ENCODE measurements at regions not wholly inside any gene's neighbourhood (a gene's known extent, or its start where the extent isn't known, plus 50 kb on each side); places are given as distances from the start of the nearest gene placed in this dataset.

DNA sequence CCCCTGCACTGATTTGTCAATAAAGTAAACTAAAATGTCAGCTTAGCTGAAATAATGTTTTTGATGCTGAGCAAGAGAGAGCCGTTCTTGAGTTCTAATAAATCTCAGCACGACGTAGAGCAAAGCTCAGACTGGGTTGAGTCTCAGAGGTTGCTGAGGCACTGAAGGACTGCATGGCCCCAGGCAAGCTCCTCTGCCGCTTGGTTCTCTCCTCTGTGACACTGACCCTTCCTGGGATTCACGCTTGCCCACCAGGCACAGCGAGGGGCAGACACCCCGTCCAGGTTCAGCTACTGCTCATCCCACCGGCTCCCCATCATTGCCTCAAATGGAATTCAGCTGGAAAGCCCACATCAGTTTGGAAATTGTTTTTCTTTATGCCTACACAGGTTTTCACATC is 129.8 kb downstream of the IRX2 start:
- H3K27me3 ChIP-seq (ENCODE audit: control insufficient read depth, insufficient read depth, low read length) = no peaks in the 10 kb centered on the region
- H3K4me1 ChIP-seq (ENCODE audit: control insufficient read depth, insufficient read depth, low read length) = no peaks in the 10 kb centered on the region
- H3K36me3 ChIP-seq (ENCODE audit: control insufficient read depth, insufficient read depth, low read length) = no peaks in the 10 kb centered on the region
- H3K9me3 ChIP-seq (ENCODE audit: control insufficient read depth, low read length) = no peaks in the 10 kb centered on the region
- H3K9ac ChIP-seq (ENCODE audit: low read length) = no peak overlapping the region
- no peak overlapping the region for H3K4me3 ChIP-seq (ENCODE audit: low read length)

DNA sequence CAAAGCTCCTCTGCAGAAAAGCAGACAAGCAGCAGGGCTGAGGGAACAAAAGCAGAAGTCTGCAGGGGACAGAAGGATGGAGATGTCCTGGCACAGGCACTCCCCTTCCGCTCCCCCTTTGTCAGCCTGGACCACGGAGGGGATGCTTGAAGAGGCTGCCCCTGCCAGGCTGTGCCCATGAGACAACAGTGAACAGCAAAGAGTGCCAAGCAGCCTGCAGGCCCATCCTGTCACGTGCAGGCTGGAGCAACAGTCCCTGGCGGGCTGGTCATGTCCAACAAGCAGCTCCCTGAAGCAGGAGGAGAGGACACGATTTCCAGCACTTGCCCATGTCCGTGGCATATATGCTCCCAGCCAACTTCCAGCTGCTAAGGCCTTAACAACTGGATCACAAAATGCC is 132.3 kb downstream of the IRX2 start:
- Histone ChIP-seq H3K4me3 (ENCODE audit: low read length) (no peak overlapping the region), H3K4me1 (ENCODE audit: control insufficient read depth, insufficient read depth, low read length) (no peaks in the 10 kb centered on the region), H3K9me3 (ENCODE audit: control insufficient read depth, low read length) (no peaks in the 10 kb centered on the region), H3K36me3 (ENCODE audit: control insufficient read depth, insufficient read depth, low read length) (no peaks in the 10 kb centered on the region), H3K9ac (ENCODE audit: low read length) (no peak overlapping the region), H3K27me3 (ENCODE audit: control insufficient read depth, insufficient read depth, low read length) (no peaks in the 10 kb centered on the region)

DNA sequence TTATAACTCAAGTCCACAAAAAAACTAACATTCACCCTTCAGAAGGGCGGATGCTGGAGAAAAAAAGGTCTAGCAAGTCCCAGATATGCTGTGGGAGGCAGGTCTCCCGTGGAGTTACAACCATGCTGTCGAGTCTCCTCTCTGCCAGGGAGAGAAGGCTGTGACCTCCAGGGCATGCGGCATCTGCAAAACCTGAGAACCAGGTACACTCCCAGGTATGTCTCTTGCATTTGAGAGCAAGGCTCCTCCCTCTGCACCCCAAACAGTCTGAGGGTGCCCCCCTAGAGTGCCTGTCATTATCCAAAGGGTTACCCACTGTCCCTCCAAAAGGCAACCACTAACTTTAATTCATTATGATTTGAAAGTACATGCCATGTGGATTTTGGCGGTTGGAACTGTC is 134.0 kb downstream of the IRX2 start:
- no peak overlapping the region for H3K4me3 ChIP-seq (ENCODE audit: low read length)
- H3K4me1 ChIP-seq (ENCODE audit: control insufficient read depth, insufficient read depth, low read length) = no peaks in the 10 kb centered on the region
- no peak overlapping the region for H3K9ac ChIP-seq (ENCODE audit: low read length)
- H3K27me3 ChIP-seq (ENCODE audit: control insufficient read depth, insufficient read depth, low read length) = no peaks in the 10 kb centered on the region
- no peaks in the 10 kb centered on the region for H3K36me3 ChIP-seq (ENCODE audit: control insufficient read depth, insufficient read depth, low read length)
- no peaks in the 10 kb centered on the region for H3K9me3 ChIP-seq (ENCODE audit: control insufficient read depth, low read length)

DNA sequence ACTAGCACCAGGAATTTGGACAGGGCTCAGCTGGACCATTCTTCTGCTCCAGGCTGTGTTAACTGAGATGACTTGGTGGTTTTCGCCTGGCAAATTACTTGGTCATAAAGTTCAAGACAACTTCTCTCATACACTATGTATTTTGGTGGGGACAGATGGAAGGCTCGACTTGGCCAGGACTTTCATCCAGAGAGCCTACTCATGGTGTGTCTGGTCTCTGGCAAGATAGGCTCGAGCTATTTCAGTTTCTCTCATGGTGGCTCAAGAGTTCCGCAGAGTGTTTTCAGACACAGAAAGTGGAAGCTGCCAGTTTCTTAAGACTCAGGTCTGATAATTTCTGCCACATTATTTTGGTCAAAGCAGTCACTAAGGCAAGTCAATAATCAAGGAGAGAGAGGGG is 135.6 kb downstream of the IRX2 start:
- Histone ChIP-seq H3K36me3 (ENCODE audit: control insufficient read depth, insufficient read depth, low read length) (no peaks in the 10 kb centered on the region), H3K4me1 (ENCODE audit: control insufficient read depth, insufficient read depth, low read length) (no peaks in the 10 kb centered on the region), H3K4me3 (ENCODE audit: low read length) (no peak overlapping the region), H3K9me3 (ENCODE audit: control insufficient read depth, low read length) (no peaks in the 10 kb centered on the region), H3K9ac (ENCODE audit: low read length) (no peak overlapping the region), H3K27me3 (ENCODE audit: control insufficient read depth, insufficient read depth, low read length) (no peaks in the 10 kb centered on the region)

DNA sequence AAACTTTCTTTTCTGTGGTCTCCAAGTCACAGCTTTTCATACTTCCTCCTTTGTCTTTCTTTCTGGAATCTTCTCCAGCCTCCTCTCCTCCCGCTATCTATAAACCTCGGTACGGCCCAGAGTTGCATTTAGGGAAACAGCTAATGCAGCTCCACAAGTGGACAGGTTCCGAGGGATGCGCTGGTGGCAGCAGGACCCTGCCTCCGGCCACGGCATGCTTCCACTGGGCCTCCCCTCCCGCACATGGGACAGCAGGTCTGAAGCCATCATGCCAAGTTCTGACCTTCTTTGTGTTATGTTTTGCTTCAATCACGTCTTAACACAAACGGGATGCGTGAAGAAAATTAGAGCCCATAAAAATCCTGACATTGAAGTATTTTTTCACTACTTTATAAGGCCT is 136.9 kb downstream of the IRX2 start:
- H3K9ac ChIP-seq (ENCODE audit: low read length) = no peak overlapping the region
- no peaks in the 10 kb centered on the region for H3K36me3 ChIP-seq (ENCODE audit: control insufficient read depth, insufficient read depth, low read length)
- no peaks in the 10 kb centered on the region for H3K9me3 ChIP-seq (ENCODE audit: control insufficient read depth, low read length)
- H3K4me3 ChIP-seq (ENCODE audit: low read length) = no peak overlapping the region
- no peaks in the 10 kb centered on the region for H3K4me1 ChIP-seq (ENCODE audit: control insufficient read depth, insufficient read depth, low read length)
- H3K27me3 ChIP-seq (ENCODE audit: control insufficient read depth, insufficient read depth, low read length) = no peaks in the 10 kb centered on the region

DNA sequence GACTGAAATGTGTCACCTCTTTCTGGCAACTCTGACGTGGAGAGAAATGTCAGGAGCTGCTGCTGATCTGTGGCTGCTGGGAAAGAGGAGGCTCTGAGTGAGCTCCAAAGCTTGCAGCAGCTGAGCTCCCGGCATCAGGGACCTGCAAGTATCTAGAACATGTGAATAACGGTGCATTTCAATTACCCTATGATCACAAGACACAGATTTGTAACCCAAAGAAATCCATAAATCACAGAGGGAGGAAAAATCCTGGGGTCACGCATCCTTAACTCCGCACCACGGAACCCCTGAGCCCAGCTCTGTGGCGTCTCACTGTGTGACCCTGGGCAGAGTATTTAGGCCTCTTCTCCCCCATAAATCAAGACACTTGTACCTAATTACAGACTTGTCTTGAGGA is 139.8 kb downstream of the IRX2 start:
- Histone ChIP-seq H3K36me3 (ENCODE audit: control insufficient read depth, insufficient read depth, low read length) (no peaks in the 10 kb centered on the region), H3K4me1 (ENCODE audit: control insufficient read depth, insufficient read depth, low read length) (no peaks in the 10 kb centered on the region), H3K9ac (ENCODE audit: low read length) (no peak overlapping the region), H3K4me3 (ENCODE audit: low read length) (no peak overlapping the region), H3K9me3 (ENCODE audit: control insufficient read depth, low read length) (no peaks in the 10 kb centered on the region), H3K27me3 (ENCODE audit: control insufficient read depth, insufficient read depth, low read length) (no peaks in the 10 kb centered on the region)

DNA sequence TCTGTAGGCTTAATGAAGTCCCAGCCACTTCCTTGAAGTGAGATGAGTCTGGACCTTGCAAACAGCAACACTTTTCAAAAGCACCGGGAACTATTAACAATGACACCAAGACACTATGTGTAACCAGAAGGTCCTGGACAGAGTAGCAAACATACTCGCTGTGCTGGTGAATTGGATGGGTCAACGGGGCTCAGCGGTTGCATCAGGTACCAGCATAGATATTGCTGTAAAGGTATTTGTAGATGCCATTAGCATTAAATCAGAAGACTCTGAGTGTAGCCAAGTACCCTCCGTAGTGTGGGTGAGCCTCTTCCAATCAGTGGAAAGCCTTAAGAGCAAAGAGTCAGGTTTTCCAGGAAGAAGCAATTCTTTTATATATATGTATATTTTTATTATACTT is 140.5 kb downstream of the IRX2 start:
- H3K9me3 ChIP-seq (ENCODE audit: control insufficient read depth, low read length) = no peaks in the 10 kb centered on the region
- H3K36me3 ChIP-seq (ENCODE audit: control insufficient read depth, insufficient read depth, low read length) = no peaks in the 10 kb centered on the region
- no peak overlapping the region for H3K4me3 ChIP-seq (ENCODE audit: low read length)
- no peaks in the 10 kb centered on the region for H3K27me3 ChIP-seq (ENCODE audit: control insufficient read depth, insufficient read depth, low read length)
- H3K9ac ChIP-seq (ENCODE audit: low read length) = no peak overlapping the region
- no peaks in the 10 kb centered on the region for H3K4me1 ChIP-seq (ENCODE audit: control insufficient read depth, insufficient read depth, low read length)

DNA sequence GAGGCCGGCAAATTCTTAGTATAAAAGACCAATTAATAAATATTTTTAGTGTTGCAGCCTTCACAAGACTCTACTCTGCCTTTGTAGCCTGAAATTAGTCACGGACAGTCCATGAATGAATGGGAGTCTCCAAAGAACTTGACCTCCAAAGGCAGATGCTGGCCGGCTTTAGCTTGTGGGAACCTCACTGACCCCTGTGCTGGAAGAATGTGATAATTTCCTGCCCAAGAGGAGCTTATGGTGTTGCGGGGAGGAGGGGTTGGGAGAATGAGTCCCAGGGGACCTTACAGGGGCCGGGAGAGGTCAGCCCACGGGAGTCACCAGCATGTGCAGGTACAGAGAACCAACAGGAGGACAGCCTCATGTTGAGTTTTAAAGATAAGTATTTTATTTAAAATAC is 143.1 kb downstream of the IRX2 start:
- Histone ChIP-seq H3K4me3 (ENCODE audit: low read length) (no peak overlapping the region), H3K9me3 (ENCODE audit: control insufficient read depth, low read length) (no peaks in the 10 kb centered on the region), H3K36me3 (ENCODE audit: control insufficient read depth, insufficient read depth, low read length) (no peaks in the 10 kb centered on the region), H3K27me3 (ENCODE audit: control insufficient read depth, insufficient read depth, low read length) (no peaks in the 10 kb centered on the region), H3K9ac (ENCODE audit: low read length) (no peak overlapping the region), H3K4me1 (ENCODE audit: control insufficient read depth, insufficient read depth, low read length) (no peaks in the 10 kb centered on the region)

DNA sequence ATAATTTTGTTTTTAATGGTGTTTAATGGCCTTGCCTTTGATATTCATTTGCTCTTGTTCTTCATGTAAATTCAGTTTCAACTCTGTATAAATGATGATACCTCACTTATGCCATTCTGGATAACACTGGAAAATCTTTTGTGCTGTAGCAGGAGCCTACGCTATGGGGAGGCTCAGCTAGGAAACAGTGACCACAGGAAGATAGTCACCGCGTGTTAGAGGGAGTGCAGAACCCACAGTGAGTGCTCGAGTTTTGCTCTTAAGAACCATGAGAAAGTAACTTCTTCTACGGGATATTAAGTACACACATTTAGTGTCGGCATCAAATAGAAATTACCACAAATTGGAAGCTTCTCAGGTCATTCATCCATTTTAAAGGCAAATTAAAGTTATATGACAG is 143.9 kb downstream of the IRX2 start:
- H3K4me3 ChIP-seq (ENCODE audit: low read length) = no peak overlapping the region
- H3K36me3 ChIP-seq (ENCODE audit: control insufficient read depth, insufficient read depth, low read length) = no peaks in the 10 kb centered on the region
- H3K9me3 ChIP-seq (ENCODE audit: control insufficient read depth, low read length) = no peaks in the 10 kb centered on the region
- H3K9ac ChIP-seq (ENCODE audit: low read length) = no peak overlapping the region
- H3K27me3 ChIP-seq (ENCODE audit: control insufficient read depth, insufficient read depth, low read length) = no peaks in the 10 kb centered on the region
- no peaks in the 10 kb centered on the region for H3K4me1 ChIP-seq (ENCODE audit: control insufficient read depth, insufficient read depth, low read length)

DNA sequence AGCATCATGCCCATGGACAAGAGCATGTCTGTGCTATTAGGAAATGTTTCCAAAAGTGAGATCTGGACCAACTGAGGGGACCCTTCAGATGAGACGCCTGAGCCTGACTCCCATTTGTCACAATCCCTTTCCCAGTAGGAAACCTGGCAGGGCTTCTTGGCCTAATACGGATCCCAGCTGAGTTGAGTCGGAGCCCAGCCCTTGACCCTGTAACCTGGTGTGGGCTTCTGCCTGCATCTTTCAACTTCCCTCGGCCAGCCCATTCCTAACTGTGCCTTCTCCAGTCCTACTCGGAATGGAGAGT is 148.3 kb downstream of the IRX2 start:
- no peaks in the 10 kb centered on the region for H3K36me3 ChIP-seq (ENCODE audit: control insufficient read depth, insufficient read depth, low read length)
- H3K4me3 ChIP-seq (ENCODE audit: low read length) = no peak overlapping the region
- no peaks in the 10 kb centered on the region for H3K4me1 ChIP-seq (ENCODE audit: control insufficient read depth, insufficient read depth, low read length)
- no peaks in the 10 kb centered on the region for H3K27me3 ChIP-seq (ENCODE audit: control insufficient read depth, insufficient read depth, low read length)
- H3K9me3 ChIP-seq (ENCODE audit: control insufficient read depth, low read length) = no peaks in the 10 kb centered on the region
- H3K9ac ChIP-seq (ENCODE audit: low read length) = no peak overlapping the region

DNA sequence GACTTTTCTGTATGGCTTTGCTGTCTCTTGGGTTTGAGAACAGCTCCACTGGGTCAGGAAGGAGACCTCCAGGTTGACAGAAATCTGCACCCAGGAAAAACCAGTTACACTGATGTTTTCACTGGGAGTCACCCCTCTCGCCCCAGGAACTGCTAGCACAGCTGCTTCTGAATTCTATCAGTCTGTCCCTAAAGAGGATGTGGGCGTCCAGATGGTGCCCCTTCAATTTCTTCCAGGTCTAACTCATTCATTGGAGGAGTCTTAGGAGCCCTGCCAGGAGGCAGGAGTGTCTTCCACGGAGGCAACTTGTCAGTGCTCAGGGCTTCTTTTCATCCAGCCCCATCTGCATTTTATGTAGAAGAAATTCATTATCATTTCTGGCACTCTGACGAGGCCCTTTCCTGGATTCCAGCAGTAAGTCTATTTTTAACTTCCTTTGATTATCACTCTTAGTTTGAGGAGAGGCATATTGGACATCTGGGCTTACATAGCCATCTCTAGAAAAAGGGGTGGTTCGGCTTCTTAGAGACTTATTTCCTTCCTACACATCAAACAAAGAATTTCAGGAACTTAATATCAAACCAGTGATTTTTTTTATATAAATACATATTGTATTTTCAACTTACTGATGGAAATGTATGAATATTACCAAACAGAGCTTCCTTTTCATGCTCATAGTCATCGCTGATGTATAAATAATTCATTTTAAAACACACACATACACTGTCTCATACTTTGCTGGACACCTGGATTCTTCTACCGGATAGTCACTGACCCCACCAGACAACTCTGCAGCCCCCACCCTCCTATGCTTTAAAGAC is 148.8 kb downstream of the IRX2 start:
- H3K9me3 ChIP-seq (ENCODE audit: control insufficient read depth, low read length) = no peaks in the 10 kb centered on the region
- H3K4me1 ChIP-seq (ENCODE audit: control insufficient read depth, insufficient read depth, low read length) = no peaks in the 10 kb centered on the region
- H3K36me3 ChIP-seq (ENCODE audit: control insufficient read depth, insufficient read depth, low read length) = no peaks in the 10 kb centered on the region
- H3K4me3 ChIP-seq (ENCODE audit: low read length) = no peak overlapping the region
- H3K9ac ChIP-seq (ENCODE audit: low read length) = no peak overlapping the region
- H3K27me3 ChIP-seq (ENCODE audit: control insufficient read depth, insufficient read depth, low read length) = no peaks in the 10 kb centered on the region

DNA sequence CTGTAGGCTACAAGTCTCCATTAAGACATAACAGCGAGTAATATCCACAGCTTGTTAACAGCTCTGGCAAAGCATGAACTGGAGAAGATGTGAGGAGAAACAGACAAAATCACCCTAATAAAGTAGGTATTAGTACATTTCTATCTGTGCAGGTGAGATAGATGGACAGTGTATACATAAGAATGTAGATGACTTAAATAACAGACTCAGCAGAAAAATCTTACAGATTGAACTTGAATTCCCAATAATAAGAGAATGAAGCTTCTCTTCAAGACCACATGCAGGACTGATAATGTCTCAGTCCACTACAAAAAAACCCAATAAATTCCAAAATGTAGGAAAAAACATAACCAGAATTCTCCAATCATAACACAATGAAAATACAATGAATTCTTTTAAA is 153.0 kb downstream of the IRX2 start:
- no peaks in the 10 kb centered on the region for H3K4me1 ChIP-seq (ENCODE audit: control insufficient read depth, insufficient read depth, low read length)
- H3K9ac ChIP-seq (ENCODE audit: low read length) = no peak overlapping the region
- H3K27me3 ChIP-seq (ENCODE audit: control insufficient read depth, insufficient read depth, low read length) = no peaks in the 10 kb centered on the region
- H3K36me3 ChIP-seq (ENCODE audit: control insufficient read depth, insufficient read depth, low read length) = no peaks in the 10 kb centered on the region
- H3K4me3 ChIP-seq (ENCODE audit: low read length) = no peak overlapping the region
- H3K9me3 ChIP-seq (ENCODE audit: control insufficient read depth, low read length) = no peaks in the 10 kb centered on the region

DNA sequence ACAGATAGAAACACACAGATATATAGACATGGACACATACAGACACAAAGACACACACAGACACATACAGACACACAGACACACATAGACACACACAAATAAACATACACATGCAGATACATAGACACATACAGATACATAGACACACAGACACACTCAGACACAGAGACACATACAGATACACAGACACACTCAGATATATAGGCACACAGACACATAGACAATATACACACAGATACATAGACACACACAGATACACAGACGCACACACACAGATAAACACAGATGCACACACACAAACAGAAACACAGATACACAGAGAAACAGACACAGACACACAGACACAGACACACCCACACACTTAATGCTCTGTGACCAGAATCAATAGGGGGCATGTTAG is 156.8 kb downstream of the IRX2 start:
- H3K36me3 ChIP-seq (ENCODE audit: control insufficient read depth, insufficient read depth, low read length) = no peaks in the 10 kb centered on the region
- H3K4me1 ChIP-seq (ENCODE audit: control insufficient read depth, insufficient read depth, low read length) = no peaks in the 10 kb centered on the region

More for the DNA sequence above, 156.8 kb downstream of the IRX2 start:
- H3K9me3 ChIP-seq (ENCODE audit: control insufficient read depth, low read length) = no peaks in the 10 kb centered on the region
- H3K27me3 ChIP-seq (ENCODE audit: control insufficient read depth, insufficient read depth, low read length) = no peaks in the 10 kb centered on the region
- no peak overlapping the region for H3K4me3 ChIP-seq (ENCODE audit: low read length)
- H3K9ac ChIP-seq (ENCODE audit: low read length) = no peak overlapping the region

Data from mucosa of stomach (tissue), 1 donor.